ENCODE measurements at regions not wholly inside any gene's neighbourhood (a gene's known extent, or its start where the extent isn't known, plus 50 kb on each side); places are given as distances from the start of the nearest gene placed in this dataset.

DNA sequence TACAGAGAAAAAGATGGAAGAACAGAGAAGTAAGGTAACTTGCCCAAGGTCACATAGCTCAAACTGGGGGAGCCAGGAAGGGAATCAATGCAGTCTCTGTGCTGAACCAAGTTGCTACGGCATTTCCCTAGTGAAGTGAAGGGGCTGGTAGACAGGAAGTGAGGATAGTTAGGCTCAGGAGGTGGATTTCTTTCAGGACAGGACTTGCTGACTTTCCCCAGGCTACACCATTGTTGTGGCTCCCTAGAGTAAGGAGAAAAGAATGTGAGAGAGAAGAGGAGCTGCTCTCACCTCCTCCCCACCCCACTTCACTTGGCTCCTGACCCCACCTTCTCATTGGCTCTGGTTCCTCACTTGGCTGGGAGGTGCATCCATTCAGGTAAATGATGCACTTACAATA, 316.9 kb downstream of the INHBA start:
- TF ChIP-seq SMC3 (IDR thresholded peaks at IDR 0.05; ENCODE audit: borderline replicate concordance, low read length) = no peak
- no peak for TF ChIP-seq RCOR1 (conservative IDR thresholded peaks at IDR 0.05; ENCODE audit: low read depth, low read length)
- TF ChIP-seq ZNF207 (IDR thresholded peaks at IDR 0.05; ENCODE audit: borderline replicate concordance) = no peak
- TF ChIP-seq HDGF (IDR thresholded peaks at IDR 0.05) = no peak
- no peak for TF ChIP-seq SPI1 (IDR thresholded peaks at IDR 0.05; ENCODE audit: borderline replicate concordance, insufficient read depth, low read depth, low read length)
- TF ChIP-seq, protein P1, sequence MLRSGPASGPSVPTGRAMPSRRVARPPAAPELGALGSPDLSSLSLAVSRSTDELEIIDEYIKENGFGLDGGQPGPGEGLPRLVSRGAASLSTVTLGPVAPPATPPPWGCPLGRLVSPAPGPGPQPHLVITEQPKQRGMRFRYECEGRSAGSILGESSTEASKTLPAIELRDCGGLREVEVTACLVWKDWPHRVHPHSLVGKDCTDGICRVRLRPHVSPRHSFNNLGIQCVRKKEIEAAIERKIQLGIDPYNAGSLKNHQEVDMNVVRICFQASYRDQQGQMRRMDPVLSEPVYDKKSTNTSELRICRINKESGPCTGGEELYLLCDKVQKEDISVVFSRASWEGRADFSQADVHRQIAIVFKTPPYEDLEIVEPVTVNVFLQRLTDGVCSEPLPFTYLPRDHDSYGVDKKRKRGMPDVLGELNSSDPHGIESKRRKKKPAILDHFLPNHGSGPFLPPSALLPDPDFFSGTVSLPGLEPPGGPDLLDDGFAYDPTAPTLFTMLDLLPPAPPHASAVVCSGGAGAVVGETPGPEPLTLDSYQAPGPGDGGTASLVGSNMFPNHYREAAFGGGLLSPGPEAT (IDR thresholded peaks at IDR 0.05; ENCODE audit: low read depth) = no peak
- TF ChIP-seq MTA3 (IDR thresholded peaks at IDR 0.05; ENCODE audit: borderline replicate concordance, low read length) = no peak
- no peak for TF ChIP-seq YY1 (IDR thresholded peaks at IDR 0.05; ENCODE audit: low read depth, low read length)
- TF ChIP-seq KAT2A (conservative IDR thresholded peaks at IDR 0.05; ENCODE audit: control insufficient read depth, low read depth, low read length) = no peak
- TF ChIP-seq DPF2 (IDR thresholded peaks at IDR 0.05) = no peak
- TF ChIP-seq, protein P2, sequence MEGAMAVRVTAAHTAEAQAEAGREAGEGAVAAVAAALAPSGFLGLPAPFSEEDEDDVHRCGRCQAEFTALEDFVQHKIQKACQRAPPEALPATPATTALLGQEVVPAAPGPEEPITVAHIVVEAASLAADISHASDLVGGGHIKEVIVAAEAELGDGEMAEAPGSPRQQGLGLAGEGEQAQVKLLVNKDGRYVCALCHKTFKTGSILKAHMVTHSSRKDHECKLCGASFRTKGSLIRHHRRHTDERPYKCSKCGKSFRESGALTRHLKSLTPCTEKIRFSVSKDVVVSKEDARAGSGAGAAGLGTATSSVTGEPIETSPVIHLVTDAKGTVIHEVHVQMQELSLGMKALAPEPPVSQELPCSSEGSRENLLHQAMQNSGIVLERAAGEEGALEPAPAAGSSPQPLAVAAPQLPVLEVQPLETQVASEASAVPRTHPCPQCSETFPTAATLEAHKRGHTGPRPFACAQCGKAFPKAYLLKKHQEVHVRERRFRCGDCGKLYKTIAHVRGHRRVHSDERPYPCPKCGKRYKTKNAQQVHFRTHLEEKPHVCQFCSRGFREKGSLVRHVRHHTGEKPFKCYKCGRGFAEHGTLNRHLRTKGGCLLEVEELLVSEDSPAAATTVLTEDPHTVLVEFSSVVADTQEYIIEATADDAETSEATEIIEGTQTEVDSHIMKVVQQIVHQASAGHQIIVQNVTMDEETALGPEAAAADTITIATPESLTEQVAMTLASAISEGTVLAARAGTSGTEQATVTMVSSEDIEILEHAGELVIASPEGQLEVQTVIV (IDR thresholded peaks at IDR 0.05; ENCODE audit: borderline replicate concordance, partially characterized antibody) = no peak
- no peak for TF ChIP-seq PAX5 (IDR thresholded peaks at IDR 0.05; ENCODE audit: borderline replicate concordance, low read depth, low read length)
- no peak for TF ChIP-seq BCL11A (IDR thresholded peaks at IDR 0.05; ENCODE audit: low read depth, low read length)
- no peak for TF ChIP-seq TBL1XR1 (IDR thresholded peaks at IDR 0.05; ENCODE audit: low read depth, low read length)
- no peak for TF ChIP-seq WRNIP1 (IDR thresholded peaks at IDR 0.05; ENCODE audit: borderline replicate concordance, low read depth, low read length)
- no peak for TF ChIP-seq EZH2 (IDR thresholded peaks at IDR 0.05; ENCODE audit: borderline replicate concordance, control insufficient read depth, low read depth, low read length)
- TF ChIP-seq TCF7 (IDR thresholded peaks at IDR 0.05; ENCODE audit: borderline replicate concordance) = no peak
- no TSS peak for BruUV-seq (replicated peaks)
- in situ Hi-C loops (cut with MboI) = no loop called here
- FAIRE-seq (no peak), DNase-seq (ENCODE audit: low read depth, low spot score) (no peak), ATAC-seq (no peak)
- WGBS (ENCODE audit: insufficient coverage, insufficient replicate concordance, low lambda C conversion rate, missing lambda C conversion rate) = 33% methylated on average over 1 of the region's 1 CpG
- Histone ChIP-seq H3K9me3 (replicated peaks; ENCODE audit: control insufficient read depth, insufficient read depth, low read length) (no peaks in the 10 kb centered on the region), H3K27ac (ENCODE audit: control insufficient read depth, insufficient read depth) (no peak overlapping the region), H3K9ac (ENCODE audit: control insufficient read depth, insufficient read depth, low read length) (no peak overlapping the region), H3K4me2 (ENCODE audit: control insufficient read depth, insufficient read depth) (no peak overlapping the region), H3K79me2 (ENCODE audit: control insufficient read depth, insufficient read depth, low read length) (no peaks in the 10 kb centered on the region), H2AFZ (ENCODE audit: control insufficient read depth, low read depth, low read length) (no peak overlapping the region), H4K20me1 (ENCODE audit: control insufficient read depth, insufficient read depth) (no peaks in the 10 kb centered on the region), H3K27me3 (replicated peaks in 1 of 2; ENCODE audit: control insufficient read depth in 2 of 2, insufficient read depth in 2 of 2, low read length in 1 of 2) (no peaks in the 10 kb centered on the region), H3K4me3 (no peak overlapping the region), H3K36me3 (ENCODE audit: control insufficient read depth in 2 of 2, insufficient read depth in 2 of 2, low read length in 1 of 2) (no peaks in the 10 kb centered on the region), H3K4me1 (ENCODE audit: control insufficient read depth, insufficient read depth, low read length) (no peaks in the 10 kb centered on the region)
- SMC1A ChIA-PET (ENCODE audit: uncharacterized antibody, unreplicated experiment) = interaction anchor here (1.1 to 2.0 kb wide), 7 partner anchors 13 to 313 kb away, joined by 3 to 6 read pairs (median 3); no protein-coding TSS in a partner anchor
- intact Hi-C loops (cut with micrococcal nuclease; ENCODE audit: unreplicated experiment) = no loop called here
- POLR2A ChIA-PET = interaction anchor here (1.1 kb wide), 1 partner anchor 506 kb away, joined by 5 read pairs; no protein-coding TSS in a partner anchor
- RAD21 ChIA-PET (ENCODE audit: unreplicated experiment) = interaction anchor here (0.9 to 1.5 kb wide), 2 partner anchors 8 to 338 kb away, joined by 3 to 4 read pairs; no protein-coding TSS in a partner anchor
- CTCF ChIA-PET = interaction anchor here (0.5 kb wide), 1 partner anchor 12 kb away, joined by 3 read pairs; no protein-coding TSS in a partner anchor

All from GM12878 (cell line).